ENCODE measurements at regions not wholly inside any gene's neighbourhood (a gene's known extent, or its start where the extent isn't known, plus 50 kb on each side); places are given as distances from the start of the nearest gene placed in this dataset.

DNA sequence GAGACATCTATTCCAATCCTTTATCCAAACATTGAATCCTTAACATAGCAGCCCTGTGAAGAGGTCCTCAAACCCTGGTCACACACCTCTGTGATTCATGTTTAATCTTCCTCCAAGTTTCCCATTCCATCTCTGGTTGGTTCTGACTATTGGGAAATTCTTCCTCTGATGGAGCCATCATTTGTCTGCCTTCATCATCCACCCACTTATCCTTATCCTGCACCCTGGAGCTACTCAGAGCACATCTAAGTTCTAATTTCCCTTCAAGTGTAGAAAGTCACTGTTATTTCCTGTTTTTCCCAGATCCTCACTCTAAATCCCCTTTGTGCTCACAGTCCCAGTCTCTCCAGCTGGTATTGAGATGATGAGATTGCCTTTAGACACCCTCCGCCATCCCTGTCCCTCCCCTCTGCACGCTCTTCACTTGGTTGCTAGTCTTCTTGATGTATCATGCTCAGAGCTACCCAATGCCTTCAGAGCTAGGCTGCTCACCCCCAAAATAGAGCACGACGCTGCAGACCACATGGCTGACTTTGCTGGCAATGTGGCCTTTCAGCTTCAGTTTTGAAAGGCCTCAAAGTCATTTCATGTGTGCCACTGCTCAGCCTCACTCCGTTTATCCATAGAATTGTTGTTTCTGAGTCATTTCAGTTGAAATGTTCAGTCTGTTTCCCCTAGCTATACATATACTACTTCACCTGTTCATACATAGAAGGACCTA lies 154.3 kb downstream of the PALM2AKAP2 start:
- in situ Hi-C loops (cut with MboI) = no loop called here
- intact Hi-C loops (cut with micrococcal nuclease; ENCODE audit: unreplicated experiment) = no loop called here
- ATAC-seq (peak; percentile 40), FAIRE-seq (no peak), DNase-seq (ENCODE audit: low read depth, low spot score) (no peak)
- H3K27me3 ChIP-seq (replicated peaks in 1 of 2; ENCODE audit: control insufficient read depth in 2 of 2, insufficient read depth in 2 of 2, low read length in 1 of 2) = no peaks in the 10 kb centered on the region
- no peaks in the 10 kb centered on the region for H3K79me2 ChIP-seq (ENCODE audit: control insufficient read depth, insufficient read depth, low read length)
- ChIA-PET SMC1A (ENCODE audit: uncharacterized antibody, unreplicated experiment) (interaction anchor here (0.7 to 3.8 kb wide), 15 partner anchors 11 to 144 kb away, joined by 3 to 29 read pairs (median 4); no protein-coding TSS in a partner anchor), RAD21 (ENCODE audit: unreplicated experiment) (interaction anchor here (1.5 to 2.4 kb wide), 3 partner anchors 27 to 113 kb away, joined by 6 to 22 read pairs (median 13); no protein-coding TSS in a partner anchor), CTCF (interaction anchor here (0.6 to 1.7 kb wide), 5 partner anchors 12 to 73 kb away, joined by 3 to 11 read pairs (median 3); no protein-coding TSS in a partner anchor), POLR2A (interaction anchor here (0.5 to 1.5 kb wide), 4 partner anchors 11 to 119 kb away, joined by 3 to 6 read pairs (median 4); no protein-coding TSS in a partner anchor)
- H3K9ac ChIP-seq (ENCODE audit: control insufficient read depth, insufficient read depth, low read length) = no peak overlapping the region
- H3K9me3 ChIP-seq (replicated peaks; ENCODE audit: control insufficient read depth, insufficient read depth, low read length) = no peaks in the 10 kb centered on the region
- WGBS (ENCODE audit: insufficient coverage, insufficient replicate concordance, low lambda C conversion rate, missing lambda C conversion rate) = 24% methylated on average over 5 of the region's 5 CpGs
- no peaks in the 10 kb centered on the region for H3K36me3 ChIP-seq (ENCODE audit: control insufficient read depth in 2 of 2, insufficient read depth in 2 of 2, low read length in 1 of 2)
- H3K27ac ChIP-seq (ENCODE audit: control insufficient read depth, insufficient read depth) = no peak overlapping the region; the same call in 1 of the 2 replicates
- no peak overlapping the region for H2AFZ ChIP-seq (ENCODE audit: control insufficient read depth, low read depth, low read length)
- no peak for TF ChIP-seq WRNIP1 (IDR thresholded peaks at IDR 0.05; ENCODE audit: borderline replicate concordance, low read depth, low read length)
- 0 out of 2 replicates have a peak, but pooled peaks have one; percentile 12 for TF ChIP-seq CREM (IDR thresholded peaks at IDR 0.05; ENCODE audit: low read depth)
- no peak for TF ChIP-seq ZZZ3 (IDR thresholded peaks at IDR 0.05; ENCODE audit: control insufficient read depth, insufficient read length, low read depth)
- no peak for TF ChIP-seq MXI1 (IDR thresholded peaks at IDR 0.05; ENCODE audit: low read depth, low read length)
- no peak for TF ChIP-seq MEF2B (IDR thresholded peaks at IDR 0.05; ENCODE audit: partially characterized antibody, poor library complexity, severe bottlenecking)
- TF ChIP-seq, protein P1, sequence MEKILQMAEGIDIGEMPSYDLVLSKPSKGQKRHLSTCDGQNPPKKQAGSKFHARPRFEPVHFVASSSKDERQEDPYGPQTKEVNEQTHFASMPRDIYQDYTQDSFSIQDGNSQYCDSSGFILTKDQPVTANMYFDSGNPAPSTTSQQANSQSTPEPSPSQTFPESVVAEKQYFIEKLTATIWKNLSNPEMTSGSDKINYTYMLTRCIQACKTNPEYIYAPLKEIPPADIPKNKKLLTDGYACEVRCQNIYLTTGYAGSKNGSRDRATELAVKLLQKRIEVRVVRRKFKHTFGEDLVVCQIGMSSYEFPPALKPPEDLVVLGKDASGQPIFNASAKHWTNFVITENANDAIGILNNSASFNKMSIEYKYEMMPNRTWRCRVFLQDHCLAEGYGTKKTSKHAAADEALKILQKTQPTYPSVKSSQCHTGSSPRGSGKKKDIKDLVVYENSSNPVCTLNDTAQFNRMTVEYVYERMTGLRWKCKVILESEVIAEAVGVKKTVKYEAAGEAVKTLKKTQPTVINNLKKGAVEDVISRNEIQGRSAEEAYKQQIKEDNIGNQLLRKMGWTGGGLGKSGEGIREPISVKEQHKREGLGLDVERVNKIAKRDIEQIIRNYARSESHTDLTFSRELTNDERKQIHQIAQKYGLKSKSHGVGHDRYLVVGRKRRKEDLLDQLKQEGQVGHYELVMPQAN (conservative IDR thresholded peaks at IDR 0.05) = no peak
- 0 out of 2 replicates have a peak, but pooled peaks have one; percentile 27 for TF ChIP-seq MEF2A (IDR thresholded peaks at IDR 0.05; ENCODE audit: insufficient read depth, low read depth, low read length)
- 0 out of 2 replicates have a peak, but pooled peaks have one; percentile 22 for TF ChIP-seq RUNX3 (IDR thresholded peaks at IDR 0.05; ENCODE audit: low read length)
- no peak for TF ChIP-seq BRCA1 (IDR thresholded peaks at IDR 0.05; ENCODE audit: low read depth, low read length)
- no peak for TF ChIP-seq SRF (IDR thresholded peaks at IDR 0.05; ENCODE audit: low read depth in 2 of 2, low read length in 2 of 2)
- TF ChIP-seq JUNB (IDR thresholded peaks at IDR 0.05) = peak; percentile 69
- no peak for TF ChIP-seq IRF4 (IDR thresholded peaks at IDR 0.05; ENCODE audit: low read depth, low read length)
- peak in 1 of 2 experiments; percentile 28; a peak in 1 of 4 replicates for TF ChIP-seq ETV6 (conservative IDR thresholded peaks at IDR 0.05 in 1 of 2, IDR thresholded peaks at IDR 0.05 in 1 of 2; ENCODE audit: borderline replicate concordance in 1 of 2, low read depth in 1 of 2)
- TF ChIP-seq, protein P2, sequence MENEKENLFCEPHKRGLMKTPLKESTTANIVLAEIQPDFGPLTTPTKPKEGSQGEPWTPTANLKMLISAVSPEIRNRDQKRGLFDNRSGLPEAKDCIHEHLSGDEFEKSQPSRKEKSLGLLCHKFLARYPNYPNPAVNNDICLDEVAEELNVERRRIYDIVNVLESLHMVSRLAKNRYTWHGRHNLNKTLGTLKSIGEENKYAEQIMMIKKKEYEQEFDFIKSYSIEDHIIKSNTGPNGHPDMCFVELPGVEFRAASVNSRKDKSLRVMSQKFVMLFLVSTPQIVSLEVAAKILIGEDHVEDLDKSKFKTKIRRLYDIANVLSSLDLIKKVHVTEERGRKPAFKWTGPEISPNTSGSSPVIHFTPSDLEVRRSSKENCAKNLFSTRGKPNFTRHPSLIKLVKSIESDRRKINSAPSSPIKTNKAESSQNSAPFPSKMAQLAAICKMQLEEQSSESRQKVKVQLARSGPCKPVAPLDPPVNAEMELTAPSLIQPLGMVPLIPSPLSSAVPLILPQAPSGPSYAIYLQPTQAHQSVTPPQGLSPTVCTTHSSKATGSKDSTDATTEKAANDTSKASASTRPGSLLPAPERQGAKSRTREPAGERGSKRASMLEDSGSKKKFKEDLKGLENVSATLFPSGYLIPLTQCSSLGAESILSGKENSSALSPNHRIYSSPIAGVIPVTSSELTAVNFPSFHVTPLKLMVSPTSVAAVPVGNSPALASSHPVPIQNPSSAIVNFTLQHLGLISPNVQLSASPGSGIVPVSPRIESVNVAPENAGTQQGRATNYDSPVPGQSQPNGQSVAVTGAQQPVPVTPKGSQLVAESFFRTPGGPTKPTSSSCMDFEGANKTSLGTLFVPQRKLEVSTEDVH (IDR thresholded peaks at IDR 0.05; ENCODE audit: low read depth, partially characterized antibody) = no peak
- TF ChIP-seq ZNF274 (IDR thresholded peaks at IDR 0.05; ENCODE audit: insufficient read depth, insufficient read length) = no peak
- no peak for TF ChIP-seq CHD2 (IDR thresholded peaks at IDR 0.05; ENCODE audit: borderline replicate concordance, low read depth, low read length)
- no peaks in the 10 kb centered on the region for H4K20me1 ChIP-seq (ENCODE audit: control insufficient read depth, insufficient read depth)
- H3K4me3 ChIP-seq = no peak overlapping the region
- no TSS peak for BruUV-seq (replicated peaks)
- H3K4me2 ChIP-seq (ENCODE audit: control insufficient read depth, insufficient read depth) = no peak overlapping the region
- H3K4me1 ChIP-seq (ENCODE audit: control insufficient read depth, insufficient read depth, low read length) = peaks cover 23% of the 10 kb centered on the region
